Stimulated activated CD8-positive, alpha-beta memory T cell treated with anti-CD3 and anti-CD28 coated beads, Interleukin-2, amount 100 ng/mL, for 1 hour (primary cell): ENCODE measurements at regions not wholly inside any gene's neighbourhood (a gene's known extent, or its start where the extent isn't known, plus 50 kb on each side); places are given as distances from the start of the nearest gene placed in this dataset.

ENCODE experiments used
- DNase-seq, 2 donors: peaks; one replicate each; pipeline ENCODE4 v3.0.0-alpha.2; 2020; ENCODE audit warnings: low read depth in 2 of 2

DNA sequence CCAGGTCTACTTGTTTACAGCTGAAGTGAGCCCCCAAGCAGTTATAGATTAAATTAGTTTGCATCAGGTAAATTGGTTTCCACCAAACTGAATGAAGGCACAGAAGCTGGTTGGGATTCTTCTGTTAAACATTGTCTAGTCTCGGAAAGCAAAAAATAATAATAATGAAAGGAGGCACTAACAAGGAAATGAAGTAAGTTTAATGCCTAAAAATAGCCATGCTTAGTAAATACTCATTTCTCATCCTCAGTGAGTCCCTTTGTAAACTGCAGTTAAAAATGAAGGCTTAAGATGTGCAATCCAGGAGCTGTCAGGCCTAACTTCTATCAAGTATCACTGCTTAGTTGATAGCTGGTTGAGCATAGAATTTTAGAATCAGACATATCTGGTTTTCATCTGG is 113.5 kb downstream of the BTG1 start:
- DNase-seq, result no peak

DNA sequence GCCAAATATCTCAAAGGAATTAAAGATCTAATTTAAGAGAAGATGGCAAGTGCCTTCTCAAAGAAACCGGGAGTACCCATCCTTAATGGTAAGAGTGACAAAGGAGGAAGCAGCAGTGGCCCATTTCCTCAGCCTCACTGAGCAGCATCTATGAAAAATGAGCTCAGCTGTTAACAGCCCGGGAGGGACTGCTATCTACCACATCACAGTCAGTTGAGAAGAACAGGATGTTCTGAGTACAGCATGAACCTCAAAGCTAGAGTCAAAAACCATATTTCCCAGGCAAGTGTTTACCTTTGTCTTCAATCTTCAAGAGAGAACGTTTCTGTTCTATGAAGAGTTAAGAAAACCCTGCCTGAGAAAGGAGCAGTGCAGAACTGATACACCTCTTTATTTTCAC is 115.0 kb downstream of the BTG1 start:
- DNase-seq, result peak; percentile 9 to 25

- no peak for DNase-seq
Measured at GRCh38 chr12:92029902-92030586, 115.6 kb downstream of the BTG1 start.

GRCh38 chr12:92029136-92029535 is 116.5 kb downstream of the BTG1 start:
- DNase-seq, result no peak

DNA sequence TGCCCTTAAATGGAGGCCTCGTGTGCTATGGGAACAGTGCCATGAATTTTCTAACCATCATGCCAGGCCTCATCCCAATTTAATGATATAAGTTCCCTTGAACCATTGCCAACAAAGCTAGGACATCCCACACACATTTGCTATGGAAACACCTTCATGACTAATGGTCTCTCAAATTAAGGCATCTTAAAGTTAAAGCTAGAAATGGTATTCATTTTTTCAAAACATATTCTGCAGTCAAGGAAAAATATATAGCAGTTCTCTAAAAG is 117.3 kb downstream of the BTG1 start:
- no peak for DNase-seq

DNA sequence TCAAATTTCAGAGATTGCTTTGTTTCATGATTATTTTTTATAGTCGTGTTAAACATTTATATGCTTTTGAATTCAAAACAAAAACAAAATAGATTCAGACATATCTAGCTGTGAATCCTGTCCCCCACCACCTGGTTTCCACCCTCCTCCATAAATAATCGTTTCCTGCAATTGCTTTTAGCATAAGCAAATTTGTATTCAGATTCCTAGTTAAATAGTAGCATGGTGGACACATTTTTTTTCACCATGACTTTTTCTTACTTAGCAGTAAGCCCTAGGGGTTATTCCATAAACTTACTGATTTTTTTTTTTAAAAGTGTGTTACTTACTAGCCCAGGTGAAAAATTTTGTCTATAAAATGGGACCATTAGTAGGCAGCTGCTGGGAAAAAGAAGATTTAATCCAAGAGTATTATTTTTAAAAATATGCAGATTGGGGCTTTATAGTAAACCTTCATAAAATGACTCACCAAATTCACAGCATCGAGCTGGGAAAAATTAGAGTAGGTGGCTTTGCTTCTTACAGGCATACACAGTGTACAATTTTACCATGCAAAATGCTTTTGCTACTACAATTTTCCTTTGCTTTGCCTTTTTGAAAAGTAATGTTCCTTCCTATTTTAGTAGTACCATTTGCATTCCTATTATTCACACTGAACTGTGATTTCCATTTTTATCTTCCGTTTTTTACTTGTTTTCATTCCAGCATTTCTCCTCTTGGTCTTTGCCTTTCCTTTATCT is 117.8 kb downstream of the BTG1 start:
- DNase-seq, result no peak

DNA sequence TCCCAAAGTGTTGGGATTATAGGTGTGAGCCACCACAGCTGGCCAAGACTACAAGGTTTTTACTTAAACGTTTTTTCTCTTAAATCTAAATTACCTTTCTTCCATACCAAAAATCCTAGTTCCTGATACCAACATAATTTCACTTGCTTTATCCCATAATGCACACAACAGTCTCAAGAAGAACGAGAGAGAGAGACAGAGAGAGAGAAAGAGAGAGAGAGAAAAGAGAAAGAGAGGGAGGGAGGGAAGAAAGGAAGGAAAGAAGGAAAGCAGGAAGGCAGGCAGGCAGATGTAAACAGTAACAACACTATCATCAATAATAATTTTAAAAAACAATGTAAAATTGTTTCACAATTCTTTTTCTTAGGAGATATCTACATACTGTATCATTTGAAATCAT is 118.4 kb downstream of the BTG1 start:
- no peak for DNase-seq

DNA sequence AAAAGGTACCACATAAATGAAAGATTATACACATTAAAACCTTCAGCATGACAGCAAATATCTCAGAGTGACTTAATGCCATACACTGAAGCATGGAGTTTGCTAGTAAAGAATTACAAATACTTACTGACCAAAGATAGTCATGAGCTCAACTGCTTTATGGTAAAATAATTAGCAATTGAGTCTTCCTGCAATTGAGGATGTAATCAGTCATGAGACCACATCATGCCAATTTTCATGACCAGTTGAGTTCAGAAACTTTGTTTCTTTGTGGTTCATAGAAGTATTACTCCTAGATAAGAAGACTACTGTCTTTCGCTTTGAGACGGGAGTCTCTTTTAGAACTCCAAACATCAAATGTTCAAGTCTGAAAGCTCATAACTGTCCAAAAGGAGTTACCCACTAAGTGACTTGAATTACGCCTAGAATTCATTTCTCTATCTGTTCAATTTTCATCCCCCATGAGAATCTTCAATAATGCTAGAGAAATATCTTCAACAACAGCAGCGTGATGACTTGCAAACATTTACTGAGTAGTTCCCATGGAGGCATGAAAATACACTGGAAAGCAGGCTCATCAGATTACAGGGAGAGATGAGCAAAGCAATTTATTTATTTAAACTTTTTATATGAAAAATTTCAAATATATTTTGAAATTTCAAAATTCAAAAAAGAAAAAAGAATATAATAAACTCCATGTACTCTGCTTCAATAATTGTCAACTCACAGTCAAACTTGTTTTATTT is 120.0 kb downstream of the BTG1 start:
- DNase-seq, result no peak

GRCh38 chr12:92022093-92022492 is 123.6 kb downstream of the BTG1 start:
- DNase-seq, result no peak

DNA sequence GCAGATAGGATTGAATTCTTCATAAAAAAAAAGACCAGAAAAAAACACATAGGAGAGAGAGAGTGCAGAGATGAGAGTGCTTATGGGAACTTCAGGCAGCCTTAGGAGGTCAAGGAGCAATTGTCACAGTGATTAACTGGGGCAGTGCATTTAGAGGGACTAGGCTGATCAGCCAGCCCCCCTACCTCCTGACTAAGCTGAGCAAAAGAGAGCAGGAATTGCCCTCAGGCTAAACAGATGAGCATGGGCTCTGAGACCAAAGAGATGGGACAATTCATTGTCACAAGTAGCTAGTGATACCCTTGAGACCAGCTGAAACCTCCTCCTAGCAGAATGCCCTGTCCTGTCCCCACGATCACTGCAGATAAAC is 124.0 kb downstream of the BTG1 start:
- DNase-seq, result no peak

GRCh38 chr12:92020983-92021665 is 124.5 kb downstream of the BTG1 start:
- DNase-seq, result no peak

DNA sequence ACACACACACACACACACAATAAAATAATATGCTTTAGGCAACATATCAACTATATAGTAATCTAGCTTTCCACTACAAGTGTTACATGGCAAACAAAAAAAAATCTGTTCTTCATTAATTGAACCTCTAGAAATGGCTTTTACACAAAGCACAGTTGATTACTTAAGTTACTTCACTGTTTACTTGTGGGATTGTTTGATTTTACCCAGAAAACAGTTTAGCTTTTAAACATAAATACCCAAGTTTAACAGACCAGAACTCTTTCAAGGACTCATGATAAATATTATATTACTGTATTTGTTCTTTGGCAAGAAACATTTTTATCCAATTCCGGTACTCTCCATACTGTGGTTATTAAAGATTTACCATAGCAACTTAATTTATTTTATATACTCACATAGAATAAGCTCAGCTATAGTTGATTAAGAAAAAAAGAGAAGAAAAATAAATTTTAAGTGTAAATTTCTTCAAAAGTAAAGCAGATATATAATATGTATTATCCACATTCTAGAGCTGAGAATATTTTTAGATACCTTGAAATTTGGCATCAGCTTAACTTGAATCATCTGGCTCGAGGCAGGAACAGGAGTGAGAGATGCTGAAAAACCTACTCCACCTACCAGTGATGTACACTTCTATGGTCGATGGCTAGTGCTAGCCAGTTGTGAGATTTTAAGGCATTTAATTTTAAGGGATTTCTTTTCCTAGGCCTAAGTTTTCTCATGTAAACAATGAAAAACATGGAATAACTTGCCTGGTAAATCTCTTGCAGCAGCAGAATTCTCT is 126.0 kb downstream of the BTG1 start:
- DNase-seq, result no peak

GRCh38 chr12:92012691-92013090 is 133.0 kb downstream of the BTG1 start:
- DNase-seq, result no peak

GRCh38 chr12:92010853-92011701 is 134.6 kb downstream of the BTG1 start:
- DNase-seq, result no peak

DNA sequence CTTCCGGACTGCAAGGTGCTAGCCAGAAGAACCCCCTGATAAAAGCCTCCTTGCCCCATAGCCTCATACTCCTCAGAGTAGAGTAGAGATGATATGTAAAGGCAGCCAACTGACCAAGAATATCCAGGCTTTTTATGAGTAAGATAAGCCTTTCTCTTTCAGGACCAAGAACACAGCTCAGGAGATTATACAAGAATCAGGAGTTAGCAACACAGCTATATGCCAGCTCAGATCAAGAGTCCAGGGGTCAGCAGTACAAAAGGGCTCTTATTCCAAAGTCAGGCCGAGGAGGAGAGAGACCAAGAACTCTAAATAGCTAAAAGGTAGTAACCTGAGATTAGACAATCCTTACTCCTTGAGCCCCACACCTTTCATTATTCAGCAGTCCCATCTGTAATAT is 135.3 kb downstream of the BTG1 start:
- no peak for DNase-seq

GRCh38 chr12:92008345-92008744 is 137.3 kb downstream of the BTG1 start:
- DNase-seq, result no peak

- DNase-seq, result no peak
Measured at GRCh38 chr12:92007787-92008186, 137.9 kb downstream of the BTG1 start.

DNA sequence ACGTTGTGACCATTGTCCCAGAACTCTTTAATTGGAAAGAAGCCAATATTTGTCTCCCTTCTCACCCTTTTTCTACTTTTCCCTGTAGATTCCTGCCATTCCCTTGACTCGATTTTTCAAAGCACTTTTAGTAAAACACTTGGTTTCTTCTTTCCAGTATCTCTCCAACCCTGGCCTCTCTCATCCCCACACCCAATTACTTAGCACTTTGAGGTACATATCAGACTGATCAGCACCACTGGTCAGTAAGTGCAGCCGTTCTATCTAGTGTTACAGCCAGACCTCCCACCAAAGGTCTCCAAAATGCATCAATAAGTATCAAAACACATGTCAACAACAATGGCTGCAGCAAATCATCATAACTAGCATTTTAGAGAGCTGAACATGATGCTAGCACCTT is 141.9 kb downstream of the BTG1 start:
- no peak for DNase-seq

GRCh38 chr12:92002673-92003382 is 142.8 kb downstream of the BTG1 start:
- no peak for DNase-seq

DNA sequence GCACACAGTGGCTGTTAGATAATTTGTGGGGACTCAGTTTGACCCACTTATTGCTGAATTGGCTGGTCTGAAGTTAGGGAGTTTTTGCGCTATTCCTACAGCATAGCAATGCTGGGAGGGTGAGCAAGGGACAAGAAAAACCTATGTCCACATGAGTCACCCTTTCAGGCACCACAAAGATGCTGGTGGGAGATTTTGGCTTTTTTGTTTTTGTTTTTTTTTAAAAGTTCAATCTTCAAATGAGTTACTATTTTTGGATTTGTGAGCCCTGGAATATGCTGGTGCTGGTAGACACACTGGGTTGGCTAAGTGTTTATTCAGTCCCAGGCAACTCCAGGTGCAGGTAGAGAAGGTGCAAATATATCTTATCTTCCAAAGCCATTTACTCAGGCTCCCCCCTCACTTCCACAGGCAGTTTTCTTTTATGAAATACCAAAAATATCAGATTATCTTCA is 143.4 kb downstream of the BTG1 start:
- DNase-seq, result no peak
